Prostate gland (tissue), 2 donors: ENCODE measurements at regions not wholly inside any gene's neighbourhood (a gene's known extent, or its start where the extent isn't known, plus 50 kb on each side); places are given as distances from the start of the nearest gene placed in this dataset.

Source experiments
- POLR2A ChIP-seq: fragments of 450-650 bp; IDR thresholded peaks from one replicate; pipeline ENCODE4 v1.6.1; 2016; ENCODE audit warnings: antibody characterized with exemption, mild to moderate bottlenecking
- TF ChIP-seq, protein P1 (sequence below), 4 experiments: fragments of 200-600 bp in 2 of 4; fragments of 450-650 bp in 2 of 4; sonication (generic) in 2 of 4; IDR thresholded peaks; 1 replicate in 3 of 4; 2 replicates in 1 of 4; pipeline ENCODE4 v1.5.1; 2016 to 2019; ENCODE audit warnings: antibody characterized with exemption in 4 of 4, mild to moderate bottlenecking in 2 of 4, moderate library complexity in 2 of 4

DNA sequence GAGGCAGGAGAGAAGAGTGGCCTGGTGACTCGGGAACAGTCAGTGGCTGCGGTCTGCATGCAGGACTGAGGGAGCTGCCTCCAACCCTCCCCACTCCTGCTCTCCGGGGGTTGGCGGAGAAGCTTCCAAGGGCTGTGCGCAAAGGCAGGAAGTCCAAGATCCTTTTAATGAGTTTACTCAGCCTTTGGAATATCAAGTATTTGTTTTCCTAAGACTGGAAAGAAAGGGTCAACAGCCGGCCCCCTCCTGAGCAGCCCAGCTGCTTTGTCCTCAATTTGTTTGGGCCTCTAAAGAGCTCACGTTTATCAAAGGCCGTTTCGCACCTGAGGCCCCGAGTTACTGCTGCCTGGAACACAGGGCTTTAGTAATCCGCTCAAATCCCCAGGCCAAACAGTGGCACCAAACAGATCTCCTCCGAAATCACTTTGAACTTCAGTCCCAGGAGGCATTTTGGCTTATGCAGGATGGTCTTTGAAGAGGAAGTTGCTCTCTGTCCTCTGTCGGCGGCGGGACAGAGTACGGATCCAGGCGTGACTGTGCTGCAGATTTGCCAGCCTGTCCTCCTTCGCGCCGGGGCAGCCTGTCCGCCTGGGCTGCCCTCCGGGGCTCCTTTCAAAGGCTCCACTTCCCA is 117.2 kb upstream of the FZD10 start:
- TF ChIP-seq, protein P1, sequence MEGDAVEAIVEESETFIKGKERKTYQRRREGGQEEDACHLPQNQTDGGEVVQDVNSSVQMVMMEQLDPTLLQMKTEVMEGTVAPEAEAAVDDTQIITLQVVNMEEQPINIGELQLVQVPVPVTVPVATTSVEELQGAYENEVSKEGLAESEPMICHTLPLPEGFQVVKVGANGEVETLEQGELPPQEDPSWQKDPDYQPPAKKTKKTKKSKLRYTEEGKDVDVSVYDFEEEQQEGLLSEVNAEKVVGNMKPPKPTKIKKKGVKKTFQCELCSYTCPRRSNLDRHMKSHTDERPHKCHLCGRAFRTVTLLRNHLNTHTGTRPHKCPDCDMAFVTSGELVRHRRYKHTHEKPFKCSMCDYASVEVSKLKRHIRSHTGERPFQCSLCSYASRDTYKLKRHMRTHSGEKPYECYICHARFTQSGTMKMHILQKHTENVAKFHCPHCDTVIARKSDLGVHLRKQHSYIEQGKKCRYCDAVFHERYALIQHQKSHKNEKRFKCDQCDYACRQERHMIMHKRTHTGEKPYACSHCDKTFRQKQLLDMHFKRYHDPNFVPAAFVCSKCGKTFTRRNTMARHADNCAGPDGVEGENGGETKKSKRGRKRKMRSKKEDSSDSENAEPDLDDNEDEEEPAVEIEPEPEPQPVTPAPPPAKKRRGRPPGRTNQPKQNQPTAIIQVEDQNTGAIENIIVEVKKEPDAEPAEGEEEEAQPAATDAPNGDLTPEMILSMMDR (IDR thresholded peaks at IDR 0.05), result no peak
- TF ChIP-seq POLR2A, result no peak
